GM12878 (cell line): ENCODE measurements at regions not wholly inside any gene's neighbourhood (a gene's known extent, or its start where the extent isn't known, plus 50 kb on each side); places are given as distances from the start of the nearest gene placed in this dataset.

Source experiments
- ATAC-seq: fragments of 200-7000 bp; cut with Tn5 transposase; 3 replicates; pipeline ENCODE4 v1.9.1; 2020; ENCODE audit warnings: mild to moderate bottlenecking, moderate library complexity
- BruUV-seq: library from RNA; stranded (reverse); fragments of 400-500 nt; replicated peaks from 2 replicates; lab custom pipeline; 2021; lab: Mats Ljungman, UMichigan
- CTCF ChIA-PET: fragments of 300-600 bp; sonication (Branson Sonifier 250); formaldehyde crosslinking; extraction: SDS; loops from one replicate; lab custom pipeline; 2021; ENCODE audit warnings: inconsistent platforms; lab: Yijun Ruan, JAX
- POLR2A ChIA-PET: fragments of 350-600 bp; formaldehyde crosslinking; extraction: SDS; loops from one replicate; lab custom pipeline; 2021; ENCODE audit warnings: inconsistent platforms; lab: Charles Lee
- RAD21 ChIA-PET: fragments of 300-600 bp; sonication (Branson Sonifier 250); formaldehyde crosslinking; loops from one replicate; lab custom pipeline; 2023; ENCODE audit warnings: antibody characterized with exemption; ENCODE audit not compliant: unreplicated experiment; lab: Charles Lee
- SMC1A ChIA-PET: fragments of 300-600 bp; sonication (Branson Sonifier 250); formaldehyde crosslinking; loops from one replicate; lab custom pipeline; 2023; ENCODE audit not compliant: unreplicated experiment, uncharacterized antibody; lab: Charles Lee
- DNase-seq: peaks from one replicate; pipeline ENCODE4 v3.0.0-alpha.2; 2011; ENCODE audit warnings: low read depth, low spot score
- FAIRE-seq: peaks from 3 replicates; lab custom pipeline; 2011; peaks lifted over from hg19 to GRCh38; lab: Jason Lieb, UNC
- H2AFZ ChIP-seq: 2 replicates; pipeline ENCODE4 v1.6.0; 2011; ENCODE audit warnings: low read depth, low read length, control low read depth; ENCODE audit not compliant: control insufficient read depth
- H3K27ac ChIP-seq: 2 replicates; pipeline ENCODE4 v1.5.1; 2011; ENCODE audit warnings: control low read depth; ENCODE audit not compliant: control insufficient read depth, insufficient read depth
- H3K27me3 ChIP-seq, 2 experiments: replicated peaks in 1 of 2; 2 replicates each; pipeline versions ENCODE4 v1.6.0 to v1.6.1; 2011; ENCODE audit warnings: low read length in 1 of 2; ENCODE audit not compliant: control insufficient read depth in 2 of 2, insufficient read depth in 2 of 2
- H3K36me3 ChIP-seq, 2 experiments: 2 replicates each; pipeline ENCODE4 v1.5.1; 2011; ENCODE audit warnings: low read length in 1 of 2; ENCODE audit not compliant: control insufficient read depth in 2 of 2, insufficient read depth in 2 of 2
- H3K4me1 ChIP-seq: 2 replicates; pipeline ENCODE4 v1.6.1; 2011; ENCODE audit warnings: mild to moderate bottlenecking, low read length, moderate library complexity, mixed read lengths; ENCODE audit not compliant: control insufficient read depth, insufficient read depth
- H3K4me2 ChIP-seq: 2 replicates; pipeline ENCODE4 v1.6.0; 2011; ENCODE audit warnings: control low read depth; ENCODE audit not compliant: control insufficient read depth, insufficient read depth
- H3K4me3 ChIP-seq: fragments of 200-600 bp; sonication (generic); 2 replicates; pipeline ENCODE4 v1.5.1; 2016
- H3K79me2 ChIP-seq: 2 replicates; pipeline ENCODE4 v1.6.0; 2011; ENCODE audit warnings: low read length; ENCODE audit not compliant: control insufficient read depth, insufficient read depth
- H3K9ac ChIP-seq: 2 replicates; pipeline ENCODE4 v1.8.0; 2011; ENCODE audit warnings: low read length, control low read depth, mixed read lengths; ENCODE audit not compliant: control insufficient read depth, insufficient read depth
- H3K9me3 ChIP-seq: replicated peaks from 3 replicates; pipeline ENCODE4 v1.5.1; 2011; ENCODE audit warnings: mild to moderate bottlenecking, low read length; ENCODE audit not compliant: control insufficient read depth, insufficient read depth
- H4K20me1 ChIP-seq: 2 replicates; pipeline ENCODE4 v1.6.0; 2011; ENCODE audit not compliant: control insufficient read depth, insufficient read depth
- GABPA ChIP-seq: IDR thresholded peaks from 2 replicates; pipeline ENCODE4 v1.6.1; 2014; ENCODE audit warnings: antibody characterized with exemption, low read depth, mild to moderate bottlenecking, inconsistent platforms
- HSF1 ChIP-seq: fragments of 150-350 bp; IDR thresholded peaks from 2 replicates; pipeline ENCODE4 v1.6.1; 2014; ENCODE audit warnings: mild to moderate bottlenecking, low read depth, low read length
- NR2C2 ChIP-seq: IDR thresholded peaks from 2 replicates; pipeline ENCODE4 v1.6.1; 2011; ENCODE audit warnings: borderline replicate concordance, low read depth; ENCODE audit not compliant: control insufficient read depth, insufficient read length
- RAD21 ChIP-seq: IDR thresholded peaks from 2 replicates; pipeline ENCODE4 v1.6.1; 2011; ENCODE audit warnings: mild to moderate bottlenecking, low read depth, low read length, moderate library complexity; ENCODE audit not compliant: insufficient read depth
- ZBTB40 ChIP-seq: fragments of 450-650 bp; IDR thresholded peaks from 2 replicates; pipeline ENCODE4 v1.6.1; 2016; ENCODE audit warnings: mild to moderate bottlenecking, moderate library complexity, borderline replicate concordance
- WGBS: methylation state at CpG from one replicate; pipeline ENCODE4 v1.1.6; 2016; ENCODE audit warnings: low lambda C conversion rate; ENCODE audit not compliant: insufficient replicate concordance, insufficient coverage; ENCODE audit errors: missing lambda C conversion rate; 5-methylcytosine and 5-hydroxymethylcytosine counted together
- in situ Hi-C: fragments of 300-500 bp; cut with MboI; formaldehyde crosslinking; loops from 9 replicates; pipeline ENCODE4 v1.14.3; 2018; ENCODE audit warnings: mixed read lengths
- intact Hi-C: fragments of 100-400 bp; cut with micrococcal nuclease; formaldehyde crosslinking; loops from one replicate; pipeline ENCODE4 v1.14.2; 2022; ENCODE audit not compliant: unreplicated experiment

GRCh38 chr10:33657154-33657908, 322.9 kb upstream of the NRP1 start:
- TF ChIP-seq RAD21 (no peak), HSF1 (no peak), GABPA (no peak), NR2C2 (no peak), ZBTB40 (no peak)
- DNase-seq (no peak), FAIRE-seq (no peak), ATAC-seq (no peak)
- H3K27me3 ChIP-seq: no peaks in the 10 kb centered on the region
- ChIA-PET SMC1A (interaction anchor here (0.8 to 1.4 kb wide), 5 partner anchors 19 to 98 kb away, joined by 3 read pairs; no protein-coding TSS in a partner anchor), POLR2A (no interaction called here), RAD21 (interaction anchor here (0.8 kb wide), 1 partner anchor 53 kb away, joined by 4 read pairs; no protein-coding TSS in a partner anchor), CTCF (no interaction called here)
- no peak overlapping the region for H3K27ac ChIP-seq
- no peak overlapping the region for H3K4me2 ChIP-seq
- no peak overlapping the region for H3K4me3 ChIP-seq
- no peak overlapping the region for H2AFZ ChIP-seq
- in situ Hi-C loops: no loop called here
- no TSS peak for BruUV-seq
- WGBS: 3% methylated on average over 6 of the region's 6 CpGs
- intact Hi-C loops: no loop called here
- H3K9me3 ChIP-seq: no peaks in the 10 kb centered on the region; the same call in 2 of the 3 replicates
- H3K36me3 ChIP-seq: no peaks in the 10 kb centered on the region
- H3K4me1 ChIP-seq: no peaks in the 10 kb centered on the region
- no peaks in the 10 kb centered on the region for H4K20me1 ChIP-seq
- no peaks in the 10 kb centered on the region for H3K79me2 ChIP-seq
- no peak overlapping the region for H3K9ac ChIP-seq
